T-helper 2 cell treated with Interferon-gamma antibody and Interleukin-4, amounts not matched to agents 5 μg/mL and 100 μg/mL, for 36 hours (primary cell): ENCODE measurements at regions not wholly inside any gene's neighbourhood (a gene's known extent, or its start where the extent isn't known, plus 50 kb on each side); places are given as distances from the start of the nearest gene placed in this dataset.
"Not testable (repeated sequence)": the region's sequence is repeated elsewhere in the genome, so short reads cannot be mapped to it uniquely, and the experiment has no call there.

ENCODE experiments used
- DNase-seq: peaks from one replicate; pipeline ENCODE4 v3.0.0; 2021; ENCODE audit warnings: low spot score
- H3K27ac Mint-ChIP-seq: one replicate; pipeline ENCODE4 v1.8.0; 2021; ENCODE audit warnings: mild to moderate bottlenecking, mixed read lengths
- H3K27me3 Mint-ChIP-seq: one replicate; pipeline ENCODE4 v1.8.0; 2021; ENCODE audit warnings: low read depth, mixed read lengths
- H3K36me3 Mint-ChIP-seq: one replicate; pipeline ENCODE4 v1.8.0; 2021; ENCODE audit warnings: low read depth, mixed read lengths
- H3K4me1 Mint-ChIP-seq: one replicate; pipeline ENCODE4 v1.8.0; 2021; ENCODE audit warnings: low read depth, mixed read lengths
- H3K4me3 Mint-ChIP-seq: one replicate; pipeline ENCODE4 v1.8.0; 2022; ENCODE audit warnings: mild to moderate bottlenecking, moderate library complexity, mixed read lengths
- H3K9me3 Mint-ChIP-seq: one replicate; pipeline ENCODE4 v1.8.0; 2021; ENCODE audit warnings: mixed read lengths

GRCh38 chr1:168469690-168470089 is 74.1 kb downstream of the XCL2 start:
- Mint-ChIP-seq H3K9me3 (peaks cover 24% of the 10 kb centered on the region), H3K27ac (peak overlapping the region; percentile 28), H3K36me3 (peaks cover 16% of the 10 kb centered on the region), H3K4me1 (peaks cover 62% of the 10 kb centered on the region), H3K4me3 (peak overlapping the region; percentile 37), H3K27me3 (no peaks in the 10 kb centered on the region)
- DNase-seq, result peak; percentile 64

GRCh38 chr1:168468822-168469221 is 75.0 kb downstream of the XCL2 start:
- Mint-ChIP-seq H3K4me1 (peaks cover 63% of the 10 kb centered on the region), H3K27me3 (no peaks in the 10 kb centered on the region), H3K4me3 (no peak overlapping the region), H3K27ac (peak overlapping the region; percentile 24), H3K9me3 (peaks cover 26% of the 10 kb centered on the region), H3K36me3 (peaks cover 18% of the 10 kb centered on the region)
- DNase-seq, result no peak

GRCh38 chr1:168468042-168468809 is 75.6 kb downstream of the XCL2 start:
- peaks cover 24% of the 10 kb centered on the region for H3K9me3 Mint-ChIP-seq
- H3K27me3 Mint-ChIP-seq, result no peaks in the 10 kb centered on the region
- peaks cover 15% of the 10 kb centered on the region for H3K36me3 Mint-ChIP-seq
- H3K4me1 Mint-ChIP-seq, result peaks cover 64% of the 10 kb centered on the region
- peak overlapping the region; percentile 80 for H3K4me3 Mint-ChIP-seq
- H3K27ac Mint-ChIP-seq, result peak overlapping the region; percentile 85
- DNase-seq, result no peak

- Mint-ChIP-seq H3K27ac (peak overlapping the region; percentile 85), H3K4me3 (peak overlapping the region; percentile 80), H3K4me1 (peaks cover 64% of the 10 kb centered on the region), H3K9me3 (peaks cover 16% of the 10 kb centered on the region), H3K27me3 (no peaks in the 10 kb centered on the region), H3K36me3 (peaks cover 13% of the 10 kb centered on the region)
- no peak for DNase-seq
These were observed 76.3 kb downstream of the XCL2 start for GRCh38 chr1:168467452-168467851.

GRCh38 chr1:168466714-168467131 is 77.1 kb downstream of the XCL2 start:
- H3K27me3 Mint-ChIP-seq, result no peaks in the 10 kb centered on the region
- DNase-seq, result no peak
- H3K4me1 Mint-ChIP-seq, result peaks cover 62% of the 10 kb centered on the region
- H3K36me3 Mint-ChIP-seq, result peaks cover 14% of the 10 kb centered on the region
- H3K9me3 Mint-ChIP-seq, result peaks cover 19% of the 10 kb centered on the region
- H3K4me3 Mint-ChIP-seq, result peak overlapping the region; percentile 80
- H3K27ac Mint-ChIP-seq, result peak overlapping the region; percentile 81

- H3K27ac Mint-ChIP-seq, result peak overlapping the region; percentile 81
- peak overlapping the region; percentile 80 for H3K4me3 Mint-ChIP-seq
- peak; percentile 69 for DNase-seq
- H3K27me3 Mint-ChIP-seq, result no peaks in the 10 kb centered on the region
- H3K9me3 Mint-ChIP-seq, result peaks cover 24% of the 10 kb centered on the region
- peaks cover 19% of the 10 kb centered on the region for H3K36me3 Mint-ChIP-seq
- peaks cover 61% of the 10 kb centered on the region for H3K4me1 Mint-ChIP-seq
These were observed 77.6 kb downstream of the XCL2 start for GRCh38 chr1:168466092-168466713.

- not testable (repeated sequence) for H3K27ac Mint-ChIP-seq, H3K4me3 Mint-ChIP-seq, DNase-seq, H3K27me3 Mint-ChIP-seq
- Mint-ChIP-seq H3K36me3 (peaks cover 23% of the 10 kb centered on the region), H3K4me1 (peaks cover 28% of the 10 kb centered on the region), H3K9me3 (peaks cover 57% of the 10 kb centered on the region)
These were observed 82.7 kb downstream of the XCL2 start for GRCh38 chr1:168461108-168461507.

- H3K27ac Mint-ChIP-seq, H3K27me3 Mint-ChIP-seq, DNase-seq, H3K4me3 Mint-ChIP-seq: not testable (repeated sequence)
- Mint-ChIP-seq H3K9me3 (peaks cover 56% of the 10 kb centered on the region), H3K4me1 (peaks cover 18% of the 10 kb centered on the region), H3K36me3 (peaks cover 26% of the 10 kb centered on the region)
These were observed 86.5 kb downstream of the XCL2 start for GRCh38 chr1:168457296-168457695.

- DNase-seq, result no peak
- Mint-ChIP-seq H3K9me3 (peaks cover 50% of the 10 kb centered on the region), H3K4me1 (peaks cover 23% of the 10 kb centered on the region), H3K27me3 (peaks cover 2% of the 10 kb centered on the region), H3K4me3 (no peak overlapping the region), H3K36me3 (peaks cover 19% of the 10 kb centered on the region), H3K27ac (no peak overlapping the region)
These were observed 88.0 kb downstream of the XCL2 start for GRCh38 chr1:168455764-168456163.

GRCh38 chr1:168454211-168454815 is 89.5 kb downstream of the XCL2 start:
- Mint-ChIP-seq H3K27me3 (no peaks in the 10 kb centered on the region), H3K4me1 (peaks cover 23% of the 10 kb centered on the region), H3K36me3 (peaks cover 16% of the 10 kb centered on the region), H3K4me3 (no peak overlapping the region), H3K9me3 (peaks cover 41% of the 10 kb centered on the region), H3K27ac (no peak overlapping the region)
- DNase-seq, result no peak

- DNase-seq, result no peak
- Mint-ChIP-seq H3K4me1 (peaks cover 21% of the 10 kb centered on the region), H3K27ac (no peak overlapping the region), H3K27me3 (no peaks in the 10 kb centered on the region), H3K4me3 (no peak overlapping the region), H3K9me3 (peaks cover 31% of the 10 kb centered on the region), H3K36me3 (peaks cover 16% of the 10 kb centered on the region)
These were observed 90.7 kb downstream of the XCL2 start for GRCh38 chr1:168453056-168453455.

- H3K4me3 Mint-ChIP-seq, result no peak overlapping the region
- H3K4me1 Mint-ChIP-seq, result peaks cover 15% of the 10 kb centered on the region
- peaks cover 24% of the 10 kb centered on the region for H3K9me3 Mint-ChIP-seq
- peaks cover 16% of the 10 kb centered on the region for H3K36me3 Mint-ChIP-seq
- no peak overlapping the region for H3K27ac Mint-ChIP-seq
- DNase-seq, result no peak
- H3K27me3 Mint-ChIP-seq, result no peaks in the 10 kb centered on the region
These were observed 91.5 kb downstream of the XCL2 start for GRCh38 chr1:168452329-168452728.

- Mint-ChIP-seq H3K9me3 (peaks cover 23% of the 10 kb centered on the region), H3K27me3 (no peaks in the 10 kb centered on the region), H3K4me3 (no peak overlapping the region), H3K4me1 (peaks cover 40% of the 10 kb centered on the region), H3K36me3 (peaks cover 20% of the 10 kb centered on the region), H3K27ac (no peak overlapping the region)
- DNase-seq, result no peak
These were observed 95.9 kb downstream of the XCL2 start for GRCh38 chr1:168447871-168448270.

- DNase-seq, result no peak
- Mint-ChIP-seq H3K36me3 (peaks cover 14% of the 10 kb centered on the region), H3K9me3 (peaks cover 11% of the 10 kb centered on the region), H3K4me3 (no peak overlapping the region), H3K4me1 (peaks cover 47% of the 10 kb centered on the region), H3K27ac (no peak overlapping the region), H3K27me3 (no peaks in the 10 kb centered on the region)
These were observed 97.7 kb downstream of the XCL2 start for GRCh38 chr1:168446081-168446480.
